Middle frontal gyrus (tissue), 1 donor: ENCODE measurements at regions not wholly inside any gene's neighbourhood (a gene's known extent, or its start where the extent isn't known, plus 50 kb on each side); places are given as distances from the start of the nearest gene placed in this dataset.

ENCODE experiments used
- DNase-seq: peaks from one replicate; pipeline ENCODE4 v3.0.0-alpha.2; 2015; ENCODE audit warnings: low spot score; ENCODE audit errors: extremely low spot score

DNA sequence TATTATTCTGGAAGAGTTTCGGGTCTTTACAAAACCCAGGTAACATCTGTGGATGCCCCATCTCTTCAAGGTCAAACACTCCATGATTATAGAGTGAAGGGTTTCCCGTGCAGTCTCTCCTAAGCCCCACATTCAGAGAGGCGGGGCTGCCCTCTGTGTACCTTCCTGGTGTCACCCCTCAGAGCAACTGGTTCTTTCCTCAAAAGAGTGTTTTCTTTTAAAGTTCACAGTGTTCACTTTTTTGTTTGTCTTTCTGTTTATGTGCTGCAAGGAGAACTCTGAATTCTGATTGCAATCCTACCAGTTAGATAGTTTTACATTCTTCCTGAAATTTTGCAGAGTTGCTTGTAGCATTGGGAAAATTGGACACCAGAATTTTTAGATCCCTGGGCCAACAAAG, 190.2 kb downstream of the ADAMTS15 start:
- no peak for DNase-seq

DNA sequence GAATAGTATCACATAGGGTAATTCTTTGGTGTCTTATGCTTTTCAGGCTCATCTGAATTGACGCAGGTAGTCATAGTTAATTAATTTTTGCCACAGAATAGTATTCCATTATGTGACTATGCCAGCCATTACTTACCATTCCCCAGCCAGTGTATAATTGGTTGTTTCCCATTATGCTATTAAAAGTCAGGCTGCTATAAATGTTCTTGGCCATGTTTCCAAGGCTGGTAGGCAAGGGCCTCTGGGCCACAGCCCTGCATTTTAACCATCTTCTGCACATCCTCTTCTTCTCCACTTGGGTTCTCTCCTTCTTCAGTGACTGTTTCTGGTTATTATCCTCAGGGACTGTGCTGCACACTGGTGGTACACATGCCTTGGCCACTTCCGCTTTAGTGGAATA, 190.9 kb downstream of the ADAMTS15 start:
- no peak for DNase-seq

DNA sequence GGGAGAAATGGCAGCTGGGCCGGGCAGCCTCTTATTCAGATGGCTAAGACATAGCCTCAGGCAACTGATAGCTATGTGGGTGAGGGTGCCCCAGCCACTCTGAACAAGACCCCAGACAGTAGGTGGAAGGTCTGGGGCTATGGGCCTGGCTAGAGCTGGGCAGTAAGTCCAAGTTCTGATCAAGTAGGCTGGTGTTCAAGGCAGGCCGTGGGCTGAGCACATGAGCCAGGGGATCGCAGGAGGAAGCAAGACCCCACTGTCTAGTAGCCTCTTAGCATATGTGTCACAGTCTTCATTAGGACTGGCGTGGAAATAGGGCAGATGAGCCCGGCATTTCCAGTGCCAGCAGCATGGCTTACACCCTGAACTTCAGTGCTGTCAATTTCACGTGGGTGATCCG, 192.1 kb downstream of the ADAMTS15 start:
- DNase-seq, result no peak

DNA sequence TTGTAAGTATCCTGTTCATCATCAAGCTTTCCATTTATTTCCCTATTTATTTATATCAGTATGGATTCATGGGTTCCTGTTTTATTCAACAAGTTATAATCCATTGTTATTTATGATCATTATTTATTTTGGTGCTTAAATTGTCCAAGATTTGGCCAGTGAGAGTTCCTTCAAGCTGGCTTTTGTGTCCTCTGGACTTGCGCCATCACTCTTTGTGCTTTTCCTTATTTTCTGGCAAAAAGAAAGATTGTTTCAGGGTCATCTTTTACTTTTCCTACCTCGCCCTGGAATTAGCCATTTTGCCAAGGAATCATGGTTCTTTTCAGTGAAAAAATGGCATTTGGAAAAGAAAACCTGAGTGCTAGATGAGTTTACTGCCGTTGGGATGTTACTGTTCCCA, 193.4 kb downstream of the ADAMTS15 start:
- no peak for DNase-seq

DNA sequence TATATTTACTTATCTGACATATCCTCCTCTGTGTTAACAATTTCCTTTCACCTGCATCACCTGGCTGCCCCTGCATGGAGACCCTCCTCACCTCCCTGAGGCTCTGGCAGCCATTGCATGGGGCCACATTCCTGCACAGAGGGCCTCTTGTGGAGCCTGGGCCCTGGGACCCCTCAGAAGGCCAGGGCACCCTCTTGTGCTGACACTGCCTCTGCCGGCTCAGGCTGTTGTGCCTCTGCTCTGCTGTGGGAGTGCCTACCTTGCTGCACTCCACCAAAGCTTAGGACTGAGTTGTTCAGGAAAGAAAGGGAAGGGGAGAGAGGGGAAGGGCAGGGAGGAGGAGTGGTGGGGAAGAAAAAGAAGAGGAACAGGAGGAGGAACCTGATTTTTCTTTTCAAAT, 194.5 kb downstream of the ADAMTS15 start:
- DNase-seq, result no peak

DNA sequence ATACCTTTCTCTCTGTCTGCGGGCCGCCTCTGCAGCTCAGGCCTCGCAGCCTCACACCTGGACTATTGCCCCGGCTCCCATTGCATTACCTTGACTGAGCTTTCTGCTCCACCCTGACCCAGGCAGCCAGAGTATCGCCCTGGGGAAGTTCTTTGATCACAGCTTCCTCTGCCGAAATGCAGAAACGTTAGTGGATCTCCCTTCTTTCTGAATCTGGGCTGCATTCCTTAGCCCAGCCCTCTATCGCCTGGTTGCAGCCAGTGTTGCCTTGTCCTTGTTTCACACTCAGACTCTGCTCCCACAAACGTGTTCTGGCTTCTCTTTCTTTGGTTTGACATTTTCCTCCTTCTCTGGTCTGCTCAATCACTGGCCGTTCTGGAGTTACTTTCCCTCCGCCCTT, 195.7 kb downstream of the ADAMTS15 start:
- DNase-seq, result no peak

DNA sequence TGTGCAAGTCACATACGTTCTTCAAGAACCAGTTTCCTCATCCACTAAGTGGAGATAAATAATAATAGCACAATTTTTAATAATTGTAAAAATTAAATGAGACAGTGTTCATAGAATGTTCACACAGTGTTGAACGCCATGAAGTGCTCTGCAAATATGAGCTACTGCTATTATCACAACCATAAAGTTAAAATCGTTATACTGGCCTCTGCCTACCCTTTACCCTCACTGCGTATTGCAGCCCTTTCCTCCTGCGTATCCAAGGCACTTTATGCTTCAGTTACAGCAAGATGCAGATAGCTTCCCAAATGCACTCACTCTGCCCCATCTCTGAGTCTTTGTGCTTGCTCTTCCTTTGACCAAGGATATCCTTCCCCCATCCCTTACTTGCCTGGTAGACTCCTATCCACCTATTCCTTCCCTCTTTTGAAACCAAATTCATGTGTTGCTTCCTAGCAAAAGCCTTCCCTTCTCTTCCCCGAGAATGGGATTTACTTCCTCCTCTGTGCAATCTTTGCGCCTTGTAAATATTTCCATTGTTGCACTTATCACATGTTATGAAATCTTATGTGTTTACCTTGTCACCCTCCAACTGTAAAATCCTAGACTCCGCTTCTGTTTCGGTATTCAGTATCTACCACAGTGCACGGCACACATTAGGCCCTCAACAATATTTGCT, 196.9 kb downstream of the ADAMTS15 start:
- no peak for DNase-seq

DNA sequence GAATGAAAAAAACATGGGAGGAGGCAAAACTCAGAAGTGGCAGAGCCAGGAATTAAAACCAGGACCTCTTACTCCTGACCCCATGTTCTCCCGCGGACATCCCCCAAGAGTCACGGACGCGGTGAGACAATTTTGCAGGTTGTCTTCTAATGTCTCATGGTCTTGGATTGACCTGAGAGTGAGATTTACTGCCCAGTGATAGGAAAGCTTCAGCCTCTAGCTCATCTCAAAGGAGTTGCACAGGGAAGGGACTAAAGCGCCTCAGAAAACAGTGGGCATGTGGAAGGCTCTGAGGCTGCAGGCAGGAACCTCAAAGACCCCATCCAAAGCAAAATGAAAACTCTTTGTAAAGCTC, 197.4 kb downstream of the ADAMTS15 start:
- no peak for DNase-seq

DNA sequence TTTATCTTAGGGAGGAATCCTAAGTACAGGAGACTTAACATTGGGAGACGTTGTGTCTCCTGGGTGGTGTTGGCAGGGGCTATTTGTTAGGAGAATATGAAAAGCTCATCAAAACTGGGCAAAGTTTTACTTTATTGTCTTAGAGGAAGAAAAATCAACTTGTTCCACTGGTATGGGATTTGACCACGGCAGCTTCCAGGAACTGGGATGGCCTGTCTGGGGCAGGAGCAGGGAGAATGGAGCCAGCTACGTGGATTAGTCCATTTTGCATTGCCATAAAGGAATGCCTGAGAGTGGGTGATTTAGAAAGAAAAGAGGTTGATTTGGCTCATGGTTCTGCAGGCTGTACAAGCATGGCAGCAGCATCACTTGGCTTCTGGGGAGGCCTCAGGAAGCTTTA, 198.4 kb downstream of the ADAMTS15 start:
- no peak for DNase-seq

DNA sequence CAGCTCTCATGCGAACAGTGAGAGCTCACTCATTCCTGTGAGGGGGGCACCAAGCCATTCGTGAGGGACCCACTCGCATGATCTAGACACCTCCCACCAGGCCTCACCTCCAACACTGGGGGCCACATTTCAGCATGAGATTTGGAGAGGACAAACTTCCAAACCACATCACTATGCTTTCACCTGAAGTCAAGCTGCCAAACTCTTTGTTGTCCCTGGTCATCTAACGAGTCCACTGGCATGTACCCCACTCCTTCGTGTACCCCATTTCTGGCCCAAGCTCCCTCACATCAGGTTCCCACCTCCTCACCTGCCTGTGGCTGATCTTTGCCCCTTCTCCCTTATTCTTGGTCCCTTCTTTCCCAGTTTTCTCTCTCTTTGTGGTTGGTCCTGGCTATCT, 198.9 kb downstream of the ADAMTS15 start:
- no peak for DNase-seq

DNA sequence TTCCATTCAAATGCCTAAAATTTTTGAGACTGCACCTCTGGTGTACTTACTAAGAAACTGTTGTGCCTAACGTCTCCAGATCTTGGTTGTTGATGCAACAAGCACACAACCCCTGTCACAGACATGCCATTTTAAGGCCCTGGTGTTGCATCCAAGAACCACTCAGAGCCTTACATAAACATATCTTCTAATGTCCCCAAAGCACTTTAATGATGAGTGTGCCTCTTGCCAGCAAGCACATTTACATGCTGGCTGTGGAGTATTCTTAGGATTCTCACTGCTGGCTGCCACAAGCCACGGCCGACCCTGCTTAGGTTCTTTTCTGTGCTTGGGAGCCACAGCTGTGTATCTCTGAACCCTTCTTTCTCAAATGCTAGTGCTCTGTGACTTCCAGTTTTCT, 201.4 kb downstream of the ADAMTS15 start:
- no peak for DNase-seq

DNA sequence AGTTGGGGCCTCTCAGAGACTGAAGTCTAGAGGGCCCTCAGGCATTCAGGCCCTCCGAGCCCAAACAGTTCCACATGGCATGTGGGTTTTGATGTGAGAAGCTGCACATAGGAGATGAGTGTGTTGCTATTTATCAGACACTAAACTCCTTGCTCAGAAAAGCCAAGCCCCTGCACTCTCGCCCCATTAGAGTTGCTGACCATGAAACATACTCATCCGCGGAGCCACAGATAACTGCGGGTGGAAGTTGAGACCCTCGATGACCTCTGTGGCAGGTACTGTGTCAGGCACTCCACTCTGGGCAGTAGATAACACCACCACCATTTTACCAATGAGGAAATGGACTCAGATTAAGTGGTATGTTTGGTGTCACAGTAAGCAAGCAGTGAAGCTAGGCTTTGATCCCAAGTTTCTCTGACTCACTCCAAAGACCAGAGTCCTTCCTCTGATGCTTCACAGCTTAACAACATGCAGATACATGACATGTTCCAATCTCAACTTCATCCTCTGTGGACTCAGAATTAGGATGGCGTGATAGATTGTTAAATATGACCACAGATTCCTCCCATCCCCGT, 202.1 kb downstream of the ADAMTS15 start:
- DNase-seq, result no peak

DNA sequence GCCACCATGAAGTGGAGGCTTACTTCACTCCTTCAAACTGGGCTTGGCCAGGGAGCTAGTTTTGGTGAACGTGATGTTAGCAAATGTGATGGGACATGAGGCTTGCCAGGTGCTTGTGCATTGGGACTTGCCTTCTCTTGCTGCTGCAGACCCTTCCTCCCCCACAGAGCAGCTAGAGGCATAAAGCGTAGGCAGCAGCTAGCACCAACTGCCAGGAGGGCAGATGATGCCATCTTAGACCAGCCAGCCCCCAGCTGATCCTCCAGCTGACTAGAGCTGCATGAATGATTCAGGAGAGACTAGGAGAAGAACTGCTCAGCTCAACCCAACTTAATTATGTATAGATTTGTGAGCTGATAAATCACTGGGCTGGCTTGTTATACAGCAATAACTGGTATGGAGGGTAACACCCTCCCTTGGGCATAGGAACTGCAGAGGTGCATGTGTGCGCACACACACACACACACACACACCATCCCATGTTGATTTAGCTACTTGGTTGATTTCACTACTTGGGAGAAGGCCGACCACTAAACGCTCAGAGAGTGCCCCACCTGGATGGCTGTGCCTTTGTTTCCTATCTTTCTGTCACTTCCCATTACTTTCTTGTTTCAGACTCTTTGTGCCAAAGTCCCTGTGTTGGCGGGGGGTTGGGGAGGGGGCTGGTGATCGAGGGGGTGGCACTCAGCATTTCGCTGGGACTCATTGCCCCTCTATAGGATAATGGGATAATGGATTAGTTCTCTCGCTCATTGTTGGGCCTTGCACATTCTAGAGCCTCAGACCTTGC, 202.8 kb downstream of the ADAMTS15 start:
- no peak for DNase-seq

DNA sequence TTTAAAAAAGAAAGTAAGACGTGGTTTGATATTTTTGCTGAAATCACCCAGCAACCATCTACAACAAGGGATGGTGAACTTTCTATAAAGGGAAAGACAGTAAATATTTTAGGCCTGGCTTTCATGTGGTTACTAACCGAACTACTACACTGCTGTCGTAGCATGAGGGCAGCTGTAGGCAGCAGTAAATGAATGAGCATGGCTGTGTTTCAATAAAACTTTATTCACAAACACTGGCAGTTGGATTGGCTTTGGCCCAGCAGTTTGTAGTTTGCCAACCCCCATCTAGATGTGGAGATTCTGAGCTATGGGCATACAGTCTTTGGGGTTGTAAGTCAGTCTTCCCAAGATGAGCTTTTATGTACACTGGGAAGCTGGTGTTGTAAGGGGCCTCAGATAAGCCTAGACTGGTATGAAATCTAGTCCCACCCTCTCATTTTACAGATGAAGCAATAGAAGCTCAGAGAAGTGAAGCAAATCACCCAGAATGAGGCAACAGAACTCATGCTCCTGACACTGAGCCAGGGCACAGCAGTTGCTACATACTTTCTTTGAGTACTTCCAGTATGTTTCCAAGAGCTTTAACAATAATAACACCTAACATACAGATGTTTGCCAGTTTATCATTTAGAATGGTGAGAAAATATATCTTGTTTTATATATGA, 204.4 kb downstream of the ADAMTS15 start:
- DNase-seq, result no peak

DNA sequence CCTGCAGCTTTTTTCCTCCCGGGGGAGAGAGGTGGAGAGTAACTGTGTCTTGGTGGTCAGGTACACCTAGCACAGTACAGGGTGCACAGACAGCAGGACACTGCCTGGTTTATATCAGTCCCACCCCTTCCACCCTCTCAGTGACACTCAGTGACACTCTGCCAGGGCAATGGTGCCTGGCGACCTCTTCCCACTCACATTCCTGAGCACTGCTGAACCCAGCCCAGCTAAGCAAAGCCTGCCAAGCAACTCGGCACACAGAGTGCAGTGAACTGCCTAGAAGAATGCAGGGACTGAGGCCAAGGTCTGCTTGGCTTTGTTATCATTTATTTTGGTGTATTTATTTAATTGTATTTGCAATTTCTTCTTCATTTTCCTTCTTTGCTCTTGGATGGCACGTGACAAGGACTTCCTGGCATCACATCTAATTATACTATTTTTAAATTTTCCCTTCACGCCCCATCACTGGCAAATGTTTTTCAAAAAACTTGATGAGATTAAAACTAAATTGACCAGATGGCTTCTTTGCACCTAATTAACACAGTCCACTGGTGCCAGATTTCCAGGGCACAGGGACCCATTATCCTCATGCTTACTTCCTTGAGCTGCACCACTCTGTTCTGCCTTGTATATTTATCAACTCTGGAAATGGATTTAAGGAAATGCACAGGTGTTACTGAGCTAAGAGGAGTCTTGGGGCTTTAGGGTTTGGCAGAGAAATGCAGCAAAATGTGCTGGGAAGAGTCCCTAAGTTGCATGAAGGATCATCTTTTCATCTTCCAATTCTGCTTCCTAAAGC, 205.6 kb downstream of the ADAMTS15 start:
- no peak for DNase-seq

DNA sequence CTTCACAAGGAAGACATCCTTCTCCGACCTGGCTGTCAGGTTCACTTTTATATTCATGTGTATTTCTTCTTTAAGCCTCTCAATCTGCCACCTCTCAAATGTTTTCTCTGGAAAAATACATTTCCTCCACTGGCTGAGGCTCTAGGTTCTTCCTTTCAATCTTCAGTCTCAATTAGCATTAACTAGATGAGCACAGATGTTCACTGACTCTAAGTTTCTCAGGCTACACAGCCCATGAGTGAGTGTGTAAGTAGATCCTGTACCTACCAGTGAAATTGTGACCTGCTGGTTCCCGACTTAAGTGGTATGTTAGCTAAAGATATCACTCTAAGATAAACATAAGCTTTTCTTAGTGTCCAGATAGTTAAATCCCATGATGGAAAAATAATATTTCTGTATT, 206.9 kb downstream of the ADAMTS15 start:
- no peak for DNase-seq

DNA sequence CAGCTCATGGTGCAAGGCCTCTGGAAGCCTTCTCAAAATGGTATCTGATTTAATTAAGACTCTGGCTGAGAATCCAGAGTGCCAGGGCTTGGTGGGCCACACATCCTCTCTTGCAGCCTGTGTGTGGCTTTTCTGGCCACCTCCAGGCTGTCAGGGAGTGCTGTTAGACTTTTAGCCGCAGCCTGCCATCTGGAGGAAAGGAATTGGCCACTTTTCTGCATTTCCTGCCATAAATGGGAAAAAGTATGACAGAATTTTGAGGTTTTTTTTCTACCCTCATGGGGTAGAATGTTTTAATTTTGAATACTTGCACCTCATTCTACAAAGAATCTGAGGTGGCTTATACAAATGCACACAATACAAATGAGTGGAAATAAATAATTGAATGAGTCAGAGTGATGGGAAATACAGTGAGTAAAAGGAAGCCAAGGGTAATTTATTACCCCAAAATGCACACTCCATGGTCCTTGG, 218.4 kb downstream of the ADAMTS15 start:
- DNase-seq, result no peak

DNA sequence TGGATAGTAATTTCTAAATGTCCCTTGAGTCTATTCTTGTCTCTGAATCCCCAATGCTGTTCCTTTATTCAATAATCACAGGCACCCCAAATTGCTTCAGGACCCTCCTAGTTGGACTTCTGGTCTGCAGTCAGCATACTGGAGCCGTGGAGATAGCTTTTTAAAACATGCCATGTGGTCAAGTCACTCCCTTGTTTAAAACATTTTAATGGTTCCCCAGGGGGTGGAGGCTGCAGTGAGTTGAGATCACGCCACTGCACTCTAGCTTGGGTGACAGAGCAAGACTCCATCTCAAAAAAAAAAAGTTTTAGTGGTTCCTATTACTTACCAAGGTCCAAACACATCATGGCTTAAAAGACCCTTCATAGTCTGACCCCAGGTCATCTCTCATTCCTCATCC, 220.3 kb downstream of the ADAMTS15 start:
- DNase-seq, result no peak

DNA sequence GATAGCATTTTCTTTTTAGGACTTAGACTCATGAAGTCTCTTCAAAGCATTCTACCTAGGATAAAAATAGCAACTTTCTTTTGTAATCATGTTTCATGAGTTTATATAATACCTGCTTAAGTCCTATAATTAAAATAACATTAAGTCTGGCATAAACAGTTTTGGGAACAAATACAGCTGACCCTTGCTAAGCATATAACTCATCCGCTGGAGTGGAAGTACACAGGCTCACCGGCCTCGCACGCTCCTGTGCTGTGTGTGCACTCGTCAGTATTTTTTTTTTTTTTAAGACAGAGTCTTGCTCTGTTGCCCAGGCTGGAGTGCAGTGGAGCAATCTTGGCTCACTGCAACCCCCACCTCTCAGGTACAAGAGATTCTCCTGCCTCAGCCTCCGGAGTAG, 221.8 kb downstream of the ADAMTS15 start:
- no peak for DNase-seq

DNA sequence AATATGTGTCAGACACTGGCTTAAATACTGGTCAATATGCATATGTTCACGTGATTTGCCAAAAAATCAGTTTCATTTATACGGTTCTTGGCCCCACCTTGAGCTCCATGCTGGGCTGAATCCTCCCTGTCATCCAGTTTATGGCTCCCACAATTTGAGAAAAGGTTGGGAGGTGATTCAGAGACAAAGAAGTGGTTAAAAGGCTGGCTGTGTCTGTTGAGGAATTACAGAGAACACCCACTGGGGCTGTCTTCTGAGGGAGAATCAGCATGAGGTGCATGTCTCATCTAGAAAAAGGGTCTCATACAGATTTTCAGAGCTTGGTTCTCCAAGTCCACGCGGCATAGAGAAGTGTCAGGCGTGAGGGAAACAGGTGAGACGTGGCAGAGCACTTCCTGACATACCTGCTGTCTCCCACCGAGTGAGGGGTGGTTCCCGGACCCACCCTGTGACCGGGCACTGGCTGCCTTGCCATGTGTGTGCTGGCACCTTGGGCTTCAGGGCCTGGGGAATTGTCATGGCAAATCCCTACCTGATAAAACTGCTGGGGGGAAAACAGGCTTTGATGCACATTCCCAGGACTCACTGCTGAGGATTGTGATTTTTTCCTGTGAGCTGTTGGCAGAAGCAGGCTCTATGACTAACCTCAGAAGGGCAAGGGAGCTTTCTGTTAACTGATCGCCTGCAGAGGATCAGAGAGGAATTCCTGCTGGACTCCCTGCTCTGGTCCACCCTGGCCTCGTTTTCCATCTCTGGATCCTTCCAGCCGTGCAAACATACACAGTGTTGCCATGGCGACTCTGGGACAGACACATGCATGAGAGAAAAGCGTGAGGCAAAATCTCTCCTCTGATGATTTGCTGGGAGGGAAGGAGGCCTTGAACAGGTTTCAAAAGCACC, 223.6 kb downstream of the ADAMTS15 start:
- DNase-seq, result no peak
